Tibial nerve (tissue), 4 donors: ENCODE measurements at regions not wholly inside any gene's neighbourhood (a gene's known extent, or its start where the extent isn't known, plus 50 kb on each side); places are given as distances from the start of the nearest gene placed in this dataset.

Experiments
- EP300 ChIP-seq, 2 donors: sonication (generic); formaldehyde crosslinking; IDR thresholded peaks; one replicate each; pipeline ENCODE4 v1.6.1; 2017; ENCODE audit warnings: antibody characterized with exemption in 2 of 2, mild to moderate bottlenecking in 1 of 2
- POLR2A ChIP-seq, 2 donors: fragments of 450-650 bp; IDR thresholded peaks; one replicate each; pipeline ENCODE4 v1.6.1; 2017; ENCODE audit warnings: antibody characterized with exemption in 2 of 2, mild to moderate bottlenecking in 2 of 2, moderate library complexity in 2 of 2
- TF ChIP-seq, protein P1 (sequence below), 5 experiments: fragments of 200-600 bp in 3 of 5; fragments of 450-650 bp in 2 of 5; sonication (generic) in 3 of 5; IDR thresholded peaks; one replicate each; pipeline ENCODE4 v1.5.1; 2016 to 2019; ENCODE audit warnings: antibody characterized with exemption in 5 of 5, mild to moderate bottlenecking in 3 of 5, moderate library complexity in 2 of 5

- TF ChIP-seq, protein P1, sequence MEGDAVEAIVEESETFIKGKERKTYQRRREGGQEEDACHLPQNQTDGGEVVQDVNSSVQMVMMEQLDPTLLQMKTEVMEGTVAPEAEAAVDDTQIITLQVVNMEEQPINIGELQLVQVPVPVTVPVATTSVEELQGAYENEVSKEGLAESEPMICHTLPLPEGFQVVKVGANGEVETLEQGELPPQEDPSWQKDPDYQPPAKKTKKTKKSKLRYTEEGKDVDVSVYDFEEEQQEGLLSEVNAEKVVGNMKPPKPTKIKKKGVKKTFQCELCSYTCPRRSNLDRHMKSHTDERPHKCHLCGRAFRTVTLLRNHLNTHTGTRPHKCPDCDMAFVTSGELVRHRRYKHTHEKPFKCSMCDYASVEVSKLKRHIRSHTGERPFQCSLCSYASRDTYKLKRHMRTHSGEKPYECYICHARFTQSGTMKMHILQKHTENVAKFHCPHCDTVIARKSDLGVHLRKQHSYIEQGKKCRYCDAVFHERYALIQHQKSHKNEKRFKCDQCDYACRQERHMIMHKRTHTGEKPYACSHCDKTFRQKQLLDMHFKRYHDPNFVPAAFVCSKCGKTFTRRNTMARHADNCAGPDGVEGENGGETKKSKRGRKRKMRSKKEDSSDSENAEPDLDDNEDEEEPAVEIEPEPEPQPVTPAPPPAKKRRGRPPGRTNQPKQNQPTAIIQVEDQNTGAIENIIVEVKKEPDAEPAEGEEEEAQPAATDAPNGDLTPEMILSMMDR (IDR thresholded peaks at IDR 0.05): no peak
- no peak for TF ChIP-seq POLR2A (IDR thresholded peaks at IDR 0.05)
- no peak for TF ChIP-seq EP300 (IDR thresholded peaks at IDR 0.05)
Measured at GRCh38 chr7:120164-120991, 72.0 kb upstream of the FAM20C start.
